ENCODE measurements at regions not wholly inside any gene's neighbourhood (a gene's known extent, or its start where the extent isn't known, plus 50 kb on each side); places are given as distances from the start of the nearest gene placed in this dataset.
A peak's percentile ranks its signal among the peaks of the same experiment; 100 is the strongest.
"Not testable (repeated sequence)": the region's sequence is repeated elsewhere in the genome, so short reads cannot be mapped to it uniquely, and the experiment has no call there.

GRCh38 chr4:137361756-137362470 is 170.4 kb downstream of the PCDH18 start:
- no peak for DNase-seq (ENCODE audit: low read depth, low spot score)
- in situ Hi-C loops (cut with HindIII; ENCODE audit: low pct_unique_long_range_greater_than_20kb, low sequenced_read_pairs): no loop called here

- in situ Hi-C loops (cut with HindIII; ENCODE audit: low pct_unique_long_range_greater_than_20kb, low sequenced_read_pairs): no loop called here
- DNase-seq (ENCODE audit: low read depth, low spot score): no peak
These were observed 171.5 kb downstream of the PCDH18 start for GRCh38 chr4:137360761-137361160.

GRCh38 chr4:137359691-137360315 is 172.5 kb downstream of the PCDH18 start:
- in situ Hi-C loops (cut with HindIII; ENCODE audit: low pct_unique_long_range_greater_than_20kb, low sequenced_read_pairs): no loop called here
- DNase-seq (ENCODE audit: low read depth, low spot score): peak; percentile 35

DNA sequence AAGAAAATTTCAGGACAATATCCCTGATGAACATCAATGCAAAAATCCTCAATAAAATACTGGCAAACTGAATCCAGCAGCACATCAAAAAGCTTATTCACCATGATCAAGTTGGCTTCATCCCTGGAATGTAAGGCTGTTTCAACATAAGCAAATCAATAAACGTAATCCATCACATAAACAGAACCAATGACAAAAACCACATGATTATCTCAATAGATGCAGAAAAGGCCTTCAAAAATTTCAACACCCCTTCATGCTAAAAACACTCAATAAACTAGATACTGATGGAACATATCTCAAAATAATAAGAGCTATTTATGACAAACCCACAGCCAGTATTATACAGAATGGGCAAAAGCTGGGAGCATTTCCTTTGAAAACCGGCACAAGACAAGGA is 177.7 kb downstream of the PCDH18 start:
- in situ Hi-C loops (cut with HindIII; ENCODE audit: low pct_unique_long_range_greater_than_20kb, low sequenced_read_pairs); DNase-seq (ENCODE audit: low read depth, low spot score): not testable (repeated sequence)

DNA sequence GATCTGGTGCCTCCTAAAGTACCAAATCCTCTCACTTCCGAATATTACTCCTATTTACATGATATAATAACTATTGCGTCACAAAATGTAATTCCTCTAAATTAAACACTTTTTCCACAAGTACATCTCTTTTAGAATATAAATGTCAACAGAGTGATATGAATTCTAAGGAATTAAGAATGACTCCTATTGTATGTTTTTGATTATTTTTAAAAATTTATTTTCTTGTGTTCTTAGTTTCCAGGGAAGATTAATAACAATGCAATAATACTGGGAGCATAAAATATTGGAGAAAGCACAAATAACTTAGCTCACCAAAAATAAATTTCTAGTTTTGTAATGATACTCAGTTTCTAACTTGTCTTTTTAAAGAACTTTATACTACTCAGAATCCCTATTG is 184.9 kb downstream of the PCDH18 start:
- in situ Hi-C loops (cut with HindIII; ENCODE audit: low pct_unique_long_range_greater_than_20kb, low sequenced_read_pairs): no loop called here
- DNase-seq (ENCODE audit: low read depth, low spot score): no peak

DNA sequence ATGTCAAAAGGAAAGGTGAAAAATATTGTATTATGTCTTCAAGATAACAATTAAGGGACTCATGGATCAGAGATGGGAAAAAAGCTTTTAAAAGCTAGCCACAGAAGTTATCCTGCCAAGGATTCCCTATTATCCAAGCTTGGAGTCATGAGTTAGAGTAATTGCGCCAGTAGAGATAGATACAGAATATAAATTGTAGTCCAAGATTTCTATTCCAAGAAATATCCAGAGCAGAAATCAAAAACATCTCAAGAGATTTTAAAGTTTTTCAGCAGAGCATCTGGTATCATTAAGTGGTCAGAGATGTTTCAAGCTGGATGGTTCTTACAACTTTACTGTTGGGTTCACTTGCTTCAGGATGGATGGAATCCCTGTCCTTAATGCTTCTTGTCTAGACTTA is 186.7 kb downstream of the PCDH18 start:
- DNase-seq (ENCODE audit: low read depth, low spot score): no peak
- in situ Hi-C loops (cut with HindIII; ENCODE audit: low pct_unique_long_range_greater_than_20kb, low sequenced_read_pairs): no loop called here

- DNase-seq (ENCODE audit: low read depth, low spot score): no peak
- in situ Hi-C loops (cut with HindIII; ENCODE audit: low pct_unique_long_range_greater_than_20kb, low sequenced_read_pairs): no loop called here
These were observed 189.1 kb downstream of the PCDH18 start for GRCh38 chr4:137343221-137343620.

GRCh38 chr4:137333031-137333430 is 199.3 kb downstream of the PCDH18 start:
- in situ Hi-C loops (cut with HindIII; ENCODE audit: low pct_unique_long_range_greater_than_20kb, low sequenced_read_pairs): no loop called here
- no peak for DNase-seq (ENCODE audit: low read depth, low spot score)

DNA sequence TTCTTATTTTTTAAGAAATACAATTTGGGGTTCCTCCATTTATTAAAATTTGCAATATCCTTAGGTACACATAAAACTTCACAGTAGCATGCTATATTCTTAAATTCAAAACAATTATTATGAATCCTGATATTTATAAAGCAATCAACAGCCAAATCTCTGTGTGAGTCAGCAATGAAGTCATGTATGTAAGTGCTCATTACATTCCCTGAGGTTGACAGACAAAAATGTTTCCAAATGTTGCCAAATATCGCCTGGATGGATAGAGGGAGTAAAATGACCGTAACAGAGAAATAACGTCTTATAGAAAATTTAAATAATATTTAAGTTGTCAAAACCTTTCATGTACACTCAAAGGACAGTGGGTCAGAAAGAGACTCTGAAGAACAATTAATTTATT is 220.0 kb downstream of the PCDH18 start:
- no peak for DNase-seq (ENCODE audit: low read depth, low spot score)

DNA sequence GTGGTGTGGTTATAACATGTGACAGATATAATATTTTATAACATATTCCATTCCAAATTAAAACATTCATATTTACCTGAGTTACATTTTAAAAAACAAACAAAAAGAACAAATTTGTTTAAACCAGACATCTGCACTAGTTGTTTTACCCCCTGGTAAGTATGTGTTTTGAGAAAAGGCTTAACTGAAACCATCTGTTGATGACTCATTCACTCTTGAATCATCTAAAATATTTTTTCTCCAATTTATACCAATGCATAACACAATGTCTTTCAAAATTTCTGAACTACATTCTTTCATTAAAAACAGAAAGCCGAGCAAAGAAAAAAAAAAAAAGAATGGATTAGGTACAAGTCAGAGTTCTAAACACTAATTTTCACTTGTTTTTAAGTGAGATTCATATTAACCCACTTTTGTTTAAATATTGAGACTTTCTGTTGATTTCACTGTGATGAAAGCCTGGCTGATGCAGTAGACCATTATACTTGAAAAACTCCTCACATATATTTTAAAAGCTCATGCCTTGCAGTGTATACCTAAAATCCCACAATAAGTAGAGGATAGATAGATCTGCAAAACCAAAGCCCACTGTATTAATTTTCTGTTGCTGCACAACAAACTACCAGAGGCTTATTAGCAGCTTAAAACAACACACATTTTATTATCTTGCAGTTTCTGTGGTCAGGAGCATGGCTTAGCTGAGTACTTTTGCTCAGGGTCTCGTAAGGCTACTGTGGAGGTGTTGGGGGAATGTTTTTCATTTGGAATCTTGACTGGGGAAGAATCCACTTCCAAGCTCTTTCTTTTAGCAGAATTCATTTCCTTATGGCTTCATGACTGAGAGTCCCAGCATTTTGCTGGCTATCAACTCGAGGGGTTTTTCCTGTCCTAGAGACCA is 221.5 kb downstream of the PCDH18 start:
- in situ Hi-C loops (cut with HindIII; ENCODE audit: low pct_unique_long_range_greater_than_20kb, low sequenced_read_pairs): no loop called here

More for the DNA sequence above, 220.0 kb downstream of the PCDH18 start:
- in situ Hi-C loops (cut with HindIII; ENCODE audit: low pct_unique_long_range_greater_than_20kb, low sequenced_read_pairs): no loop called here

GRCh38 chr4:137310166-137310565 is 222.1 kb downstream of the PCDH18 start:
- in situ Hi-C loops (cut with HindIII; ENCODE audit: low pct_unique_long_range_greater_than_20kb, low sequenced_read_pairs): no loop called here
- DNase-seq (ENCODE audit: low read depth, low spot score): no peak

More for the DNA sequence above, 221.5 kb downstream of the PCDH18 start:
- no peak for DNase-seq (ENCODE audit: low read depth, low spot score)

GRCh38 chr4:137309424-137309823 is 222.9 kb downstream of the PCDH18 start:
- no peak for DNase-seq (ENCODE audit: low read depth, low spot score)
- in situ Hi-C loops (cut with HindIII; ENCODE audit: low pct_unique_long_range_greater_than_20kb, low sequenced_read_pairs): no loop called here

- no peak for DNase-seq (ENCODE audit: low read depth, low spot score)
- in situ Hi-C loops (cut with HindIII; ENCODE audit: low pct_unique_long_range_greater_than_20kb, low sequenced_read_pairs): no loop called here
These were observed 224.5 kb downstream of the PCDH18 start for GRCh38 chr4:137307806-137308205.

DNA sequence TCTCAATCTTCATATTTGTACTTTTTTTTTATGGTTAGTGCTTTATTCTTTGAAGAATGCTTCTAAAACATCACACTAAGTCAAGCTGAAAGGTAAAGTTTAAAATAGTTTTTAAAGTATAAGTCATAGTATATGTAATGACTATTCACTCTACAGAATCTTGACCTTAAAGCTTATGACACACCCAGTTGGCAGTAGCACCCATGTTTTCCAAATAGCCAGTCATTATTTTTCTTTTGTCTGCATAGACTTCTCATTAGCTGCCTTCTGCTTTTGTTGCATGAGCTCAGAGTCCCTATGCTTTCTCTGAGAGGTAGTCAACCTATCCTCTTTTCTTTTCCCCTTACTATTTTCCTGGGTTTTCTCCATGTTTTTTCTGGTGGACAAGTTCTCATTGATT is 231.5 kb downstream of the PCDH18 start:
- no peak for DNase-seq (ENCODE audit: low read depth, low spot score)
- in situ Hi-C loops (cut with HindIII; ENCODE audit: low pct_unique_long_range_greater_than_20kb, low sequenced_read_pairs): no loop called here

DNA sequence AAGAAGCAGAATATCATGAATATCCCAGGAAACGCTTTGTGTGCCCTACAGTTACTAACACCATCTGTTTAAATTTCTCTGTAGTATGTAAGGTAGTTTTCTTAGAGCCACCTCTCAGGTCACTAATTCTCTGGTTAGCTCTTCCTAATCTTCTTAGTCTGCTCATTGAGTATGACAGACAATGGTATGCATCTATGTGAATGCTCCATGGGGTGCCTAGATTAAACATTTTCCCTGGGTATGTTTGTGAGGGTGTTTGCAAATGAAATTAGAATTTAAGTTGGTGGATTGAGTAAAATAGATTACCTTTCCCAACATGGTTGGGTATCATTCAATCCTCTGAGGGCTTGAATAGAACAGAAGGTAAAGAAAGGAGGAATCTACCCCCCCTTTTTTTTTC is 233.0 kb downstream of the PCDH18 start:
- DNase-seq (ENCODE audit: low read depth, low spot score): no peak
- in situ Hi-C loops (cut with HindIII; ENCODE audit: low pct_unique_long_range_greater_than_20kb, low sequenced_read_pairs): no loop called here

DNA sequence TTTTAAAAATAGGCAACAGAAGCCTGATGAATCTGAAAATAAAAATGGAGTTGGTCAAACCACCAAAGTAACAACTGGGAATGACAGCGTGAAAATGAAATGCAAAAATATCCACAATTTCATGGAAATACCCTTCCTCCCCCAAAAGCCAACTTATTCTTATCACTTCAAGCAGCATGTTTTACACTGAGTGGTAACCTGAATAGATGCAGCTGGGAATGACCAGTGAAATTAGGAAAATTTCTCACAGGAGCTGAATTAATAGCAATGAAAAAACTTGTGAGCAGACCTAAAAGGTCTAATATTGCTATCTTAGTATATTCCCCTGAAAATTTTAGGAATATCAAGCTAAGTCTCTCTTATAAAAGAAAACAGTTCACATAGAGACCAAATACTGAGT is 239.0 kb downstream of the PCDH18 start:
- in situ Hi-C loops (cut with HindIII; ENCODE audit: low pct_unique_long_range_greater_than_20kb, low sequenced_read_pairs): no loop called here
- DNase-seq (ENCODE audit: low read depth, low spot score): no peak

- DNase-seq (ENCODE audit: low read depth, low spot score): peak; percentile 27
- in situ Hi-C loops (cut with HindIII; ENCODE audit: low pct_unique_long_range_greater_than_20kb, low sequenced_read_pairs): no loop called here
These were observed 248.6 kb downstream of the PCDH18 start for GRCh38 chr4:137283737-137284136.

DNA sequence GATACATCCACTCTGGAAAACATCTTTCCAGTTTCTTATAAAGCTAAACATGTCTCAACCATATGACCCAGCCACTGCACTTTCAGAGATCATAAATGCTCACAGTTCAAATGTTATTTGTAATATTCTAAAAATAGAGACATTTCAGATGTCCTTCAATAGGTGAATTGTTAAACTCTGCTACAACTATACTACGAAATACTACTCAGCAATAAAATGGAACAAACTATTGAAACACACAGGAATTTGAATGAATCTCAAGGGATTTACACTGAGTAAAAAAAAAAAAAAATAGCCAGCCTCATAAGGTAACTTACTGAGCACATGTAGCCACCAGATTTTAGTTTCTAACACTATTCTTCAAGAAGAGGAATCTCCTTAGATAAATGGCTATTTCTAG is 253.9 kb downstream of the PCDH18 start:
- in situ Hi-C loops (cut with HindIII; ENCODE audit: low pct_unique_long_range_greater_than_20kb, low sequenced_read_pairs): no loop called here
- DNase-seq (ENCODE audit: low read depth, low spot score): peak; percentile 9
